SK-N-SH treated with all-trans-retinoic acid at 6 μM for 48 hours (cell line): ENCODE measurements at regions not wholly inside any gene's neighbourhood (a gene's known extent, or its start where the extent isn't known, plus 50 kb on each side); places are given as distances from the start of the nearest gene placed in this dataset.

Experiments used
- ATAC-seq: fragments of 200-7000 bp; cut with Tn5 transposase; 3 replicates; pipeline ENCODE4 v1.9.1; 2020; ENCODE audit warnings: mild to moderate bottlenecking, moderate library complexity
- BACH2 ChIP-seq: fragments of 250-450 bp; sonication (Bioruptor Pico); IDR thresholded peaks from 2 replicates; pipeline ENCODE4 v1.9.0; 2021; ENCODE audit warnings: mild to moderate bottlenecking, borderline replicate concordance
- ESRRG ChIP-seq: fragments of 250-450 bp; sonication (Bioruptor Pico); IDR thresholded peaks from 2 replicates; pipeline ENCODE4 v1.6.1; 2021; ENCODE audit warnings: mild to moderate bottlenecking
- ISL1 ChIP-seq: fragments of 250-450 bp; sonication (Bioruptor Pico); IDR thresholded peaks from 2 replicates; pipeline ENCODE4 v2.1.2; 2022; ENCODE audit warnings: mild to moderate bottlenecking, moderate library complexity
- OSR1 ChIP-seq: fragments of 250-450 bp; sonication (Bioruptor Pico); IDR thresholded peaks from 2 replicates; pipeline ENCODE4 v1.8.0; 2022; ENCODE audit warnings: moderate library complexity, mild to moderate bottlenecking, inconsistent platforms
- PPARA ChIP-seq: fragments of 250-450 bp; sonication (Bioruptor Pico); IDR thresholded peaks from 2 replicates; pipeline ENCODE4 v1.5.0; 2020; ENCODE audit warnings: mild to moderate bottlenecking, borderline replicate concordance
- RARB ChIP-seq: fragments of 250-450 bp; sonication (Bioruptor Pico); IDR thresholded peaks from 2 replicates; pipeline ENCODE4 v1.8.0; 2021; ENCODE audit warnings: mild to moderate bottlenecking, moderate library complexity
- TCF4 ChIP-seq: fragments of 250-450 bp; sonication (Bioruptor Pico); IDR thresholded peaks from 2 replicates; pipeline ENCODE4 v1.8.0; 2021; ENCODE audit warnings: mild to moderate bottlenecking, moderate library complexity, borderline replicate concordance
- ZFP30 ChIP-seq: fragments of 450-650 bp; formaldehyde crosslinking; IDR thresholded peaks from 2 replicates; pipeline ENCODE4 v1.5.0; 2022; ENCODE audit warnings: mild to moderate bottlenecking, moderate library complexity
- ZNF565 ChIP-seq: fragments of 450-650 bp; formaldehyde crosslinking; conservative IDR thresholded peaks from 2 replicates; pipeline ENCODE4 v1.5.0; 2020; ENCODE audit warnings: low read depth, mild to moderate bottlenecking, moderate library complexity
- ZNF70 ChIP-seq: fragments of 450-650 bp; formaldehyde crosslinking; IDR thresholded peaks from 2 replicates; pipeline ENCODE4 v1.5.0; 2020; ENCODE audit warnings: mild to moderate bottlenecking, moderate library complexity
- TF ChIP-seq, protein P1 (sequence below): fragments of 250-450 bp; sonication (Bioruptor Pico); IDR thresholded peaks from 2 replicates; pipeline ENCODE4 v1.5.0; 2020; ENCODE audit warnings: mild to moderate bottlenecking, moderate library complexity
- TF ChIP-seq, protein P2 (sequence below): fragments of 250-450 bp; sonication (Bioruptor Pico); IDR thresholded peaks from 2 replicates; pipeline ENCODE4 v1.8.0; 2020; ENCODE audit warnings: mild to moderate bottlenecking, moderate library complexity, borderline replicate concordance
- TF ChIP-seq, protein P3 (sequence below): fragments of 250-450 bp; sonication (Bioruptor Pico); IDR thresholded peaks from 2 replicates; pipeline ENCODE4 v1.5.1; 2021; ENCODE audit warnings: mild to moderate bottlenecking, moderate library complexity
- TF ChIP-seq, protein P4 (sequence below): fragments of 250-450 bp; sonication (Bioruptor Pico); IDR thresholded peaks from 2 replicates; pipeline ENCODE4 v1.5.1; 2020; ENCODE audit warnings: low read depth, mild to moderate bottlenecking, moderate library complexity

DNA sequence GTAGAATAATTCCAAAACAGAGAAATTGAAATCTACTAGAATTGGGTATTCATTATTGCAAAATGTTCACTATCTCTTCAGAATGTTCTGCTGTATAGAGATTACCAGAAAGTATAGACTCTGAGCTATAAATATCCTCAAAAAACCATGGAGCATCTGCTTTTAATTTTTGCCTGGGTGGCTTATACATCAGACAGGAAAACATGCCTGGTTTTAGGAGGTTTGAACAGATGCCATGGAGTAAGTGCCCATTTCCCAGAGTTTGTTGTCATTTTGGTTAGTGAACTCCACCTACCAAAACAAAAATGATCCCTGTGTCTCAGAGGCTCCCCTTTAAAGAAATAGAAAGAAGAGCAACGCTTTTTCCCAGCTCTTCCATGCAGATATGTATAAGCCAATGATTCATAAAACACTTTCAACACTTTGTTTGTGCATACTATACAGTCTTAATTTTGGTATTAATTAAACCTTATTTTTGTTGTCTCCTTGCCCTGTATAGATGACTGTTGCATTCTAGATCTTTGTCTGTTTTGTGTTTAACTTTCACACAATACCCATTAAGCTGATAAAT is 68.7 kb downstream of the MEPE start:
- peak; percentile 91 for ATAC-seq
- TF ChIP-seq, protein P1, sequence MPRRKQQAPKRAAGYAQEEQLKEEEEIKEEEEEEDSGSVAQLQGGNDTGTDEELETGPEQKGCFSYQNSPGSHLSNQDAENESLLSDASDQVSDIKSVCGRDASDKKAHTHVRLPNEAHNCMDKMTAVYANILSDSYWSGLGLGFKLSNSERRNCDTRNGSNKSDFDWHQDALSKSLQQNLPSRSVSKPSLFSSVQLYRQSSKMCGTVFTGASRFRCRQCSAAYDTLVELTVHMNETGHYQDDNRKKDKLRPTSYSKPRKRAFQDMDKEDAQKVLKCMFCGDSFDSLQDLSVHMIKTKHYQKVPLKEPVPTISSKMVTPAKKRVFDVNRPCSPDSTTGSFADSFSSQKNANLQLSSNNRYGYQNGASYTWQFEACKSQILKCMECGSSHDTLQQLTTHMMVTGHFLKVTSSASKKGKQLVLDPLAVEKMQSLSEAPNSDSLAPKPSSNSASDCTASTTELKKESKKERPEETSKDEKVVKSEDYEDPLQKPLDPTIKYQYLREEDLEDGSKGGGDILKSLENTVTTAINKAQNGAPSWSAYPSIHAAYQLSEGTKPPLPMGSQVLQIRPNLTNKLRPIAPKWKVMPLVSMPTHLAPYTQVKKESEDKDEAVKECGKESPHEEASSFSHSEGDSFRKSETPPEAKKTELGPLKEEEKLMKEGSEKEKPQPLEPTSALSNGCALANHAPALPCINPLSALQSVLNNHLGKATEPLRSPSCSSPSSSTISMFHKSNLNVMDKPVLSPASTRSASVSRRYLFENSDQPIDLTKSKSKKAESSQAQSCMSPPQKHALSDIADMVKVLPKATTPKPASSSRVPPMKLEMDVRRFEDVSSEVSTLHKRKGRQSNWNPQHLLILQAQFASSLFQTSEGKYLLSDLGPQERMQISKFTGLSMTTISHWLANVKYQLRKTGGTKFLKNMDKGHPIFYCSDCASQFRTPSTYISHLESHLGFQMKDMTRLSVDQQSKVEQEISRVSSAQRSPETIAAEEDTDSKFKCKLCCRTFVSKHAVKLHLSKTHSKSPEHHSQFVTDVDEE, result 0 out of 2 replicates have a peak, but pooled peaks have one; percentile 31
- 0 out of 2 replicates have a peak, but pooled peaks have one; percentile 11 for TF ChIP-seq ISL1 (CRISPR knock-in tag)
- TF ChIP-seq TCF4 (CRISPR knock-in tag), result peak; percentile 92
- TF ChIP-seq, protein P2, sequence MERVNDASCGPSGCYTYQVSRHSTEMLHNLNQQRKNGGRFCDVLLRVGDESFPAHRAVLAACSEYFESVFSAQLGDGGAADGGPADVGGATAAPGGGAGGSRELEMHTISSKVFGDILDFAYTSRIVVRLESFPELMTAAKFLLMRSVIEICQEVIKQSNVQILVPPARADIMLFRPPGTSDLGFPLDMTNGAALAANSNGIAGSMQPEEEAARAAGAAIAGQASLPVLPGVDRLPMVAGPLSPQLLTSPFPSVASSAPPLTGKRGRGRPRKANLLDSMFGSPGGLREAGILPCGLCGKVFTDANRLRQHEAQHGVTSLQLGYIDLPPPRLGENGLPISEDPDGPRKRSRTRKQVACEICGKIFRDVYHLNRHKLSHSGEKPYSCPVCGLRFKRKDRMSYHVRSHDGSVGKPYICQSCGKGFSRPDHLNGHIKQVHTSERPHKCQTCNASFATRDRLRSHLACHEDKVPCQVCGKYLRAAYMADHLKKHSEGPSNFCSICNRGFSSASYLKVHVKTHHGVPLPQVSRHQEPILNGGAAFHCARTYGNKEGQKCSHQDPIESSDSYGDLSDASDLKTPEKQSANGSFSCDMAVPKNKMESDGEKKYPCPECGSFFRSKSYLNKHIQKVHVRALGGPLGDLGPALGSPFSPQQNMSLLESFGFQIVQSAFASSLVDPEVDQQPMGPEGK (CRISPR knock-in tag), result no peak
- TF ChIP-seq PPARA (CRISPR knock-in tag), result no peak
- 0 out of 2 replicates have a peak, but pooled peaks have one; percentile 36 for TF ChIP-seq ZNF70 (CRISPR knock-in tag)
- TF ChIP-seq, all 23 proteins: peak for 4

DNA sequence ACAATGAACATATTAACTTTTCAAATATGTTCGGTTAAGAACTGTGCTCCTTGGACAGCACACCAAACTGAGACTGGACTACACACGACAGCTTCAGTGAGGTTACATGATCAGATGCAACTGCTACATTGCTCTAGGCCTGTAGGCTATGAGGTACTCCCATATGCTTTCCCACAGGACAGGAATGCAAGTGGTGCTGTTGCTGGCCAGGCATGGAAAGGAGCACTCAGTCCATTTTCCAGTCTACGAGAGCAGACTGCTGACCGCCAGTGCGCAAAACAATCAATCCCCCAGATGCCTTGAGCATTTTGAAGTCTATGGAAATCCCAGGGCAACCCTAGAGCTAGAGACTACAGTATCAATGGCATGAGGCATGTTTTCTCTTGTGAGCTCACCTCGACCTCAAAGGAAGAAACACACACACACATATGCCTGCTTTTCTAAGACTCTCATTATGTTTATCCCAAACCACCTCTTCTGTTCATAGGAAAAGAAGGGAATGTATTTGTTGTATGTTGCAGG is 70.8 kb upstream of the SPP1 start:
- no peak for ATAC-seq
- no peak for TF ChIP-seq ESRRG (CRISPR knock-in tag)

DNA sequence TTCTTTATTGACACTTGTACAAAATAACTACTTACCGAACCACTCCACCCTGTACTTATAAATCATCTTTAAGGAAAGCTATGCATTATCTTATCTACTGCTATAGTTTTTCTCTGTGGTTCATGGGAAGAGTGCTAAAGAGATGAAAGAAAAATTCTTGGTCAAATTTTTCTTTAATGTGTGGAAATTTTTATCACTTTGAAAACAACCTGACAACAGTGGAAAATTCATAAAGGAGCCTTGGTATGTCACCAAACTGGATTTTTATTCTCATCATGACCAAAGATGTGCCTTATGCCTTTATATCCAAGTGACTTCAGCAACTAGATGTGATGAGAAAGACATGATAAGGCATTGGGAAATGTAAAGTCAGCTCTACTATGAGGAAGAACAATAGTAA is 67.2 kb upstream of the SPP1 start:
- ATAC-seq, result no peak

DNA sequence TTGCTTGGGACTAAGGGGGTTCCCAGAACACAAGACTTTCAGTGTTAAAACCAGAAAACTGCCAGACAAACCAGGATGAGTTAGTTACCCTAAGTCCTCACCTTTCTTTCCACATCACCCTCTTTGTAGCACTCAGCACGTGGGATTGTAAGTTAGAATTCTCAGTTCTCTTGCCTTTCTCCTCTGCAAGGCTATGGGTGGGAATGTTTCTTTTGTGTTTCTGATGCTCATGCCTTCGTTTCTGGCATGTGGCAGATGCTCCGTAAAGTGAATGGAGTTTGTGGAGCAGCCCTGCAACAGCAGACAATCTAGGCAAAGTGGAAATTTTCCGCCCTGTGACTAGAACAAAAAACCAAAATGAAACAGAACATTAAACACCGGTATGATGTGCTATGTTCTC is 64.7 kb upstream of the SPP1 start:
- ATAC-seq, result no peak

More for the DNA sequence above, 67.2 kb upstream of the SPP1 start:
- no peak for TF ChIP-seq RARB (CRISPR knock-in tag)
- TF ChIP-seq PPARA (CRISPR knock-in tag), result no peak
- no peak for TF ChIP-seq ESRRG (CRISPR knock-in tag)
- TF ChIP-seq ZFP30 (CRISPR knock-in tag), result no peak
- no peak for TF ChIP-seq OSR1 (CRISPR knock-in tag)
- no peak for TF ChIP-seq ZNF565 (CRISPR knock-in tag)
- TF ChIP-seq, protein P1, result no peak

More for the DNA sequence above, 64.7 kb upstream of the SPP1 start:
- TF ChIP-seq RARB (CRISPR knock-in tag), result no peak
- no peak for TF ChIP-seq TCF4 (CRISPR knock-in tag)
- TF ChIP-seq, protein P3, sequence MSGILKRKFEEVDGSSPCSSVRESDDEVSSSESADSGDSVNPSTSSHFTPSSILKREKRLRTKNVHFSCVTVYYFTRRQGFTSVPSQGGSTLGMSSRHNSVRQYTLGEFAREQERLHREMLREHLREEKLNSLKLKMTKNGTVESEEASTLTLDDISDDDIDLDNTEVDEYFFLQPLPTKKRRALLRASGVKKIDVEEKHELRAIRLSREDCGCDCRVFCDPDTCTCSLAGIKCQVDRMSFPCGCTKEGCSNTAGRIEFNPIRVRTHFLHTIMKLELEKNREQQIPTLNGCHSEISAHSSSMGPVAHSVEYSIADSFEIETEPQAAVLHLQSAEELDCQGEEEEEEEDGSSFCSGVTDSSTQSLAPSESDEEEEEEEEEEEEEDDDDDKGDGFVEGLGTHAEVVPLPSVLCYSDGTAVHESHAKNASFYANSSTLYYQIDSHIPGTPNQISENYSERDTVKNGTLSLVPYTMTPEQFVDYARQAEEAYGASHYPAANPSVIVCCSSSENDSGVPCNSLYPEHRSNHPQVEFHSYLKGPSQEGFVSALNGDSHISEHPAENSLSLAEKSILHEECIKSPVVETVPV (CRISPR knock-in tag), result no peak
- TF ChIP-seq BACH2 (CRISPR knock-in tag), result no peak
- TF ChIP-seq, protein P4, sequence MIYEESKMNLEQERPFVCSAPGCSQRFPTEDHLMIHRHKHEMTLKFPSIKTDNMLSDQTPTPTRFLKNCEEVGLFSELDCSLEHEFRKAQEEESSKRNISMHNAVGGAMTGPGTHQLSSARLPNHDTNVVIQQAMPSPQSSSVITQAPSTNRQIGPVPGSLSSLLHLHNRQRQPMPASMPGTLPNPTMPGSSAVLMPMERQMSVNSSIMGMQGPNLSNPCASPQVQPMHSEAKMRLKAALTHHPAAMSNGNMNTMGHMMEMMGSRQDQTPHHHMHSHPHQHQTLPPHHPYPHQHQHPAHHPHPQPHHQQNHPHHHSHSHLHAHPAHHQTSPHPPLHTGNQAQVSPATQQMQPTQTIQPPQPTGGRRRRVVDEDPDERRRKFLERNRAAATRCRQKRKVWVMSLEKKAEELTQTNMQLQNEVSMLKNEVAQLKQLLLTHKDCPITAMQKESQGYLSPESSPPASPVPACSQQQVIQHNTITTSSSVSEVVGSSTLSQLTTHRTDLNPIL (CRISPR knock-in tag), result no peak
- no peak for TF ChIP-seq ISL1 (CRISPR knock-in tag)
- TF ChIP-seq ZNF565 (CRISPR knock-in tag), result no peak
